ENCODE measurements at regions not wholly inside any gene's neighbourhood (a gene's known extent, or its start where the extent isn't known, plus 50 kb on each side); places are given as distances from the start of the nearest gene placed in this dataset.
"Not testable (repeated sequence)": the region's sequence is repeated elsewhere in the genome, so short reads cannot be mapped to it uniquely, and the experiment has no call there.

DNA sequence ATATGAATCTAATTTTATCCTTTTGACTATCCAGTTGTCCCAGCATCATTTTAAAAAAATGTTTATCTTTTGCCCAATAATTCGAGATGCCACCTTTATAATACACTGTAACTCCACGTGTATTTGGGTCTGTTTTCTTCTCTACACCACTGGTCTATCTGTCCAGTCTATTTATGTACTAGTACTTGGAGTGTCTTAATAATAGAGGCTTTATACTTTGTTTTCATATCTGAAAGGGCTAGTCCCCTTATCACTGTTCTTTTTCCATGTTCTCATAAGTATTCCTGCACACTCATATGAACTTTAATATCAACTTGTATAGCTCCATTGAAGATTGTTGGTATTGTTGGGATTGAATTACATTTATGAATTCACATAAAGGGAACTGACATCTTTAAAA lies 101.1 kb upstream of the RMP24 start:
- DNase-seq (ENCODE audit: low spot score) (no peak), FAIRE-seq (no peak)

DNA sequence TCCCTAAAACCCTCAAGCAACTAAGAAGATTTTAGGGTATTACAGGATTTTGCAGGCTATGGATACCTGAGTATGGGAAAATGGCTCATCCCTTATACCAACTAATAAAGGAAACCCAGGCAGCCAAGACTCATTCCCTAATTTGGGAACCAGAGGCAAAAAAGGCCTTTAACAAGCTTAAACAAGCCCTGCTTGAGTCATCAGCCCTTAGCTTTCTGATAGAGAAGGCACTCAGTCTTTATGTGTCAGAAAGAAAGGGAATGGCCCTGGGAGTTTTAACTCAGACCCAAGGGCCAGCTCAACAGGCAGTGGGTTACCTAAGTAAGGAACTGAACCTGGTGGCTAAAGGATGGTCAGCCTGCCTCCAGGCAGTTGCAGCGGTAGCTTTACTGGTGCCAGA lies 96.9 kb upstream of the RMP24 start:
- FAIRE-seq (no peak), DNase-seq (ENCODE audit: low spot score) (no peak)

- DNase-seq (ENCODE audit: low spot score) = no peak
- no peak for FAIRE-seq
Measured at GRCh38 chr18:35876243-35876642, 96.2 kb upstream of the RMP24 start.

DNA sequence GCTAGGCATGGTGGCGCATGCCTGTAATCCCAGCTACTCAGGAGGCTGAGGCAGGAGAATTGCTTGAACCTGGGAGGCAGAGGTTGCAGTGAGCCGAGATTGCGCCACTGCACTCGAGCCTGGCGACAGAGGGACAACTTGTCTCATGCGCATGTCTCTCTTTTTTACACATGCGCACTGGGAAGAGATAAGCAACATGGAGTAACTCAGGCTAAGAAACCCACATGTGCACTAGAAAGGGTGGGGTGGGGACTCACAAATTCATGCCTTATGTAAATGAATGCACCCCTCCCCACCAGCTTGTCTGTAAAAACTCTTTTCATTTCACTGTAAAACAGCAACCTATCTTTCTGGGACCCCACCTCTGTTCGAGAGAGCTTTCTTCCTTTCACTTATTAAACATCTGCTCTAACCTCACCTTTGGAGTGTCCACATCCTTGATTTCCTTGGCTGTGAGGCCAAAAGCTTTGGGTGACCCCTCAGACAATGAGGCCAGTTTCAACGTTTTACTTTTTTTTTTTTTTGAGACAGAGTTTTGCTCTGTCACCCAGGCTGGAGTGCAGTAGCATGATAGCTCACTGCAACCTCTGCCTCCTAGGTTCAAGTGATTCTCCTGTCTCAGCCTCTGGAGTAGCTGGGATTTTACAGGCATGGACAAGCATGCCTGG lies 91.6 kb upstream of the RMP24 start:
- DNase-seq (ENCODE audit: low spot score) (no peak), FAIRE-seq (no peak)

GRCh38 chr18:35888329-35888728 lies 84.2 kb upstream of the RMP24 start:
- no peak for DNase-seq (ENCODE audit: low spot score)
- FAIRE-seq = no peak

- FAIRE-seq (no peak), DNase-seq (ENCODE audit: low spot score) (no peak)
Measured at GRCh38 chr18:35889677-35890076, 82.8 kb upstream of the RMP24 start.

GRCh38 chr18:35890323-35890722 lies 82.2 kb upstream of the RMP24 start:
- FAIRE-seq (no peak), DNase-seq (ENCODE audit: low spot score) (no peak)

DNA sequence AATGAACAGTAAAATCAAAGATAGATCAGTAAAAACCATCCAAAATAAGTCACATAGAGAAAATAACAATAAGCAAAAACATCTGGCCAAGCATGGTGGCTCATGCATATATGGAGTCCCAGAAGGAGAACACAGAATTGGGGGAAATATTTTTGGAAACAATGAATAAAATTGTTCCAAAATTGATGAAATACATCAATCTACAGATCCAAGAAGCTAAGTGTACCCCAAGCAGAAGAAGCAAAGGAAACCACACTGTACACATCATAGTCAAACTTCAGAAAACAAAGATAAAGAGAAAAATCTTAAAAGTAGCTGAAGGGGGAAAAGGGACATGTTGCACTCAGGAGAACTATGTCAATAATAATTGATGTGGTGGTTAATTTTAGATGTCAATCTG lies 80.4 kb upstream of the RMP24 start:
- FAIRE-seq (no peak), DNase-seq (ENCODE audit: low spot score) (no peak)

DNA sequence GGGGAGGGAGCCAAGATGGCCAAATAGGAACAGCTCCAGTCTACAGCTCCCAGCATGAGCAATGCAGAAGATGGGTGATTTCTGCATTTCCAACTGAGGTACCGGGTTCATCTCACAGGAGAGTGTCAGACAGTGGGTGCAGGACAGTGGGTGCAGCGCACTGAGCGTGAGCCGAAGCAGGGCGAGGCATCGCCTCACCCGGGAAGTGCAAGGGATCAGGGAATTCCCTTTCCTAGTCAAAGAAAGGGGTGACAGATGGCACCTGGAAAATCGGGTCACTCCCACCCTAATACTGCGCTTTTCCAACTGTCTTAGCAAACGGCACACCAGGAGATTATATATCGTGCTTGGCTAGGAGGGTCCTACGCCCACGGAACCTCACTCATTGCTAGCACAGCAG lies 75.0 kb upstream of the RMP24 start:
- not testable (repeated sequence) for FAIRE-seq; DNase-seq (ENCODE audit: low spot score)

DNA sequence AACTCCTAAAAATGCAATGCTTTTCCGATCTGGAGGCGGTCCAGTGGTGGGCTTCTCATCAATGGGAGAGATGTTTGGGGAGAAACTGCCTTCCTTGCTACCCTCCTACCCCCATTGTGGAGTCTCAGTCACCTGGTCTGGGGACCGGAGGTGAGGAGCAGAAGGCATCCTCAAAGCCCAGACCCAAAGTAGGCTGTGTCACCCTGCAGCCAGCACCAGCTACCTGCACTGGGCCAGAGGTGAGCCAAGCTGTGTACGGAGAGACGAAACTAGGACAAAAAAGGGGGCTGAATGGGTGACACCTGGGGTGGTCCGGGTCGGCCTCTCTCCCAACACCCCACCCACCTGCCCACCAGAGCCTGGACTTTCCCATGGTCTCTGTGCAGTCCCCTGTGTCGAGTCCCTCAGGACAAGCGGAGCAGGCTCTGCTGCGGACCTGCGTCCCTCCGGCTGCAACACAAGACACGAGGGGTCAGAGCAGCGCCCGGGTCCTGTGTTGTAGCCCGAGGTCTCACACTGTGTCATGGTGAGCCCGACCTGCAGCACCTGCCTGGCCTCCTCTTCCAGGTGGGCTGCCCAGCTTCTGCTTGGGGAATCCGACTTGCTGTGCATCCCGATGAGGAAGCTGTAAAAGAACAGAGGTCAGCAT lies 68.0 kb upstream of the RMP24 start:
- DNase-seq (ENCODE audit: low spot score) (no peak), FAIRE-seq (no peak)

GRCh38 chr18:35905436-35905835 lies 67.0 kb upstream of the RMP24 start:
- DNase-seq (ENCODE audit: low spot score) = peak; percentile 16
- FAIRE-seq = no peak

- not testable (repeated sequence) for FAIRE-seq
Measured at GRCh38 chr18:35906291-35906690, 66.2 kb upstream of the RMP24 start.

DNA sequence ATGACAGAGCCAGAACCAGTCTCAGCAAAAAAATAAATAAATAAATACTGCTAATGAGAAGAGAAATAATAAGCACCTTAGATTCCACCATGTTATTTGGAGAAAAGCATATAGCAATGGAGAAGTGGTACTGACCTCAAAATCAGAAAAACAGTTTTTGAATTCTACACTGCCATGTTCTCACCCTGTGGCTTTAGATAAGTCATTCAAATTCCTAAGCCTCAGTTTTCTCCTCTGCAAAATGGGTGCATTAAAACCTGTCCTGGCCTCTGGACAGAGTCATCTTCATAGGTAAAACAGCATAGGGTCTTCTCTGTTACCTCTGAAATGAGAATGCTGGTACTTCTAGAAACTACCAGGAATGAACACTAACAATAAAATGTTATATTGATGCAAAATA lies 62.2 kb upstream of the RMP24 start:
- FAIRE-seq = no peak
- no peak for DNase-seq (ENCODE audit: low spot score)

More at GRCh38 chr18:35906291-35906690, 66.2 kb upstream of the RMP24 start:
- DNase-seq (ENCODE audit: low spot score) = not testable (repeated sequence)

- DNase-seq (ENCODE audit: low spot score) (no peak), FAIRE-seq (no peak)
Measured at GRCh38 chr18:35912332-35912731, 60.1 kb upstream of the RMP24 start.

- no peak for DNase-seq (ENCODE audit: low spot score)
- no peak for FAIRE-seq
Measured at GRCh38 chr18:35915056-35915455, 57.4 kb upstream of the RMP24 start.

- DNase-seq (ENCODE audit: low spot score) (no peak), FAIRE-seq (no peak)
Measured at GRCh38 chr18:35917043-35917442, 55.4 kb upstream of the RMP24 start.

DNA sequence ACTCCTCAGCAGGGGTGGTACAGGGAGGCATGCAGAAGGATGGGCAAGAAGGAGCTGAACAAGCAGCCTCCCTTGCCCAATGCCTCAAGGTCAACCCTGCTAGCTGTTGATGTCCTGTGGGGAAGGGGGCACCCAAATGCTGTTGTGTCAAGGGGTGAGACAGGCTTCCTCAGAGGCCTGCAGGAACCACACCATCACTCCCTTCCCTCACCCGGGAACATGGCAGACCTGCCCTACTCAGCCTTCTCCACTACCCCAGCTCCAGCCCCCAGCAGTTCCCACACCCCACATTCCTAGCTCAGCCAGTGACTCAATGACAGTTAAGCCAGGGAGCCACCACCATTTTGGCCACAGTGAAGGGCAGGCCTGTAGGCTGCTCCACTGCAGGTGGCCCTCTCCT lies 53.9 kb upstream of the RMP24 start:
- DNase-seq (ENCODE audit: low spot score) = no peak
- no peak for FAIRE-seq

- no peak for DNase-seq (ENCODE audit: low spot score)
- FAIRE-seq = no peak
Measured at GRCh38 chr18:35919179-35919578, 53.3 kb upstream of the RMP24 start.

DNA sequence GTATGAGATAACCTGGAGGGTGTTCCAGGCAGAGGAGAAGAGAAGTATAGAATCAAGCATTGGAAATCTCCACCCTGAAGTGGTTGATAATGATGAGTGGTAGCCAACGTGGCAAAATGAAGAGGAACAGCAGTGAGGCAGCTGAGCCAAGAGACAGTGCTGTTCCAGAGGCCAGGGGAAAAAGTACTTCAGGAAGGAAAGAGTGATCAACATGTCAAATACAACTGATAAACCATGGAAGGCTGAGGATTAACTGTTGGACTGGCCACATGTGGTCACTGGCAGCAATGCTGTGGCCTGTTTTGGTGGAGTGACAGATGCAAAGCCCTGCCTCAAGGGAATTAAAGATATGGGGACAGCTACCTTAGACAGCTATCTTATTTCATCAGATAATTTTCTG lies 51.9 kb upstream of the RMP24 start:
- no peak for DNase-seq (ENCODE audit: low spot score)
- no peak for FAIRE-seq
